ENCODE measurements at regions not wholly inside any gene's neighbourhood (a gene's known extent, or its start where the extent isn't known, plus 50 kb on each side); places are given as distances from the start of the nearest gene placed in this dataset.

DNA sequence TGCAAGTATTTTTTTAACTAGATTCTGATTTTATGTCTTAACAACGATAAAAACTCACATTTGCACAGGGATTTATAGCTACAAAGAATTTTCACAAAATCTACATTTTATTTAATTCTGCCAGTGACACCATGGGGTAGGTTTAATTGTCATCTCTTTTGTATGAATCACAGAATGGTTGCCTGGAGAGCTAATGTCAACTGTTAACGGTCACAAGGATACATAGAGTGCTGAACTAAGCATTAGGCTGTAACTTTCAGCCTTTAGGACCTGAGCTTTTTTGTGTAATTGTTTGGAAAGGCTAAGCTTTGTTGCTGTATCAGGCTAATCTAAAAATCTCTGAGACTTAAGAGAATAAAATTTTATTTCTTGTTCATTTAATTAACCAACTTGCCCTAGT lies 465.3 kb upstream of the TBX3 start:
- TF ChIP-seq POLR2A (IDR thresholded peaks at IDR 0.05; ENCODE audit: extremely low read depth, insufficient read length) (no peak), MYC (IDR thresholded peaks at IDR 0.05; ENCODE audit: low read depth, low read length) (no peak)
- TF ChIP-seq, protein P1, sequence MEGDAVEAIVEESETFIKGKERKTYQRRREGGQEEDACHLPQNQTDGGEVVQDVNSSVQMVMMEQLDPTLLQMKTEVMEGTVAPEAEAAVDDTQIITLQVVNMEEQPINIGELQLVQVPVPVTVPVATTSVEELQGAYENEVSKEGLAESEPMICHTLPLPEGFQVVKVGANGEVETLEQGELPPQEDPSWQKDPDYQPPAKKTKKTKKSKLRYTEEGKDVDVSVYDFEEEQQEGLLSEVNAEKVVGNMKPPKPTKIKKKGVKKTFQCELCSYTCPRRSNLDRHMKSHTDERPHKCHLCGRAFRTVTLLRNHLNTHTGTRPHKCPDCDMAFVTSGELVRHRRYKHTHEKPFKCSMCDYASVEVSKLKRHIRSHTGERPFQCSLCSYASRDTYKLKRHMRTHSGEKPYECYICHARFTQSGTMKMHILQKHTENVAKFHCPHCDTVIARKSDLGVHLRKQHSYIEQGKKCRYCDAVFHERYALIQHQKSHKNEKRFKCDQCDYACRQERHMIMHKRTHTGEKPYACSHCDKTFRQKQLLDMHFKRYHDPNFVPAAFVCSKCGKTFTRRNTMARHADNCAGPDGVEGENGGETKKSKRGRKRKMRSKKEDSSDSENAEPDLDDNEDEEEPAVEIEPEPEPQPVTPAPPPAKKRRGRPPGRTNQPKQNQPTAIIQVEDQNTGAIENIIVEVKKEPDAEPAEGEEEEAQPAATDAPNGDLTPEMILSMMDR (IDR thresholded peaks at IDR 0.05; ENCODE audit: low read depth, low read length): no peak
- TF ChIP-seq, protein P2, sequence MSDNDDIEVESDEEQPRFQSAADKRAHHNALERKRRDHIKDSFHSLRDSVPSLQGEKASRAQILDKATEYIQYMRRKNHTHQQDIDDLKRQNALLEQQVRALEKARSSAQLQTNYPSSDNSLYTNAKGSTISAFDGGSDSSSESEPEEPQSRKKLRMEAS (IDR thresholded peaks at IDR 0.05; ENCODE audit: low read depth, low read length): no peak
- H3K4me3 ChIP-seq (ENCODE audit: low read depth, low read length): no peak overlapping the region
- DNase-seq (ENCODE audit: low read depth): no peak

DNA sequence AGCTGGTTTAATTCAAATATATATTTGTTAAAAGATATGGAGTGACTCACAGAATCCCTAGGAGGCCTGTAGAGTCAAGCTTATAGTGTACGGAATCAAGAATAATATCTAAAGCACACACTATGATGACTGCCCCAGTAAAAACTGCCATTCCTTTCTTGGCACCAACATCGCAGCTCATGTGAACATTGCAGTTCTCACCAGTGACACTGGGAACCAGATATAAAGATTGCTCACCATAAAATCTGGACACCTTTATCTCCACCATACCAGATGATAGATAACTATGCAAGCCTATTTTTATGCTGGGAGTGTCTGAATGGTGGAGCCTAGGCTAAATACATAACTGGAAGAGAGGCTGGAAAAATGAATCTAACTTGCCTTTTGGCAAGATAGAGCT lies 463.9 kb upstream of the TBX3 start:
- TF ChIP-seq POLR2A (IDR thresholded peaks at IDR 0.05; ENCODE audit: extremely low read depth, insufficient read length) (no peak), MYC (IDR thresholded peaks at IDR 0.05; ENCODE audit: low read depth, low read length) (no peak)
- TF ChIP-seq, protein P2 (IDR thresholded peaks at IDR 0.05; ENCODE audit: low read depth, low read length): no peak
- TF ChIP-seq, protein P1 (IDR thresholded peaks at IDR 0.05; ENCODE audit: low read depth, low read length): no peak
- no peak for DNase-seq (ENCODE audit: low read depth)

DNA sequence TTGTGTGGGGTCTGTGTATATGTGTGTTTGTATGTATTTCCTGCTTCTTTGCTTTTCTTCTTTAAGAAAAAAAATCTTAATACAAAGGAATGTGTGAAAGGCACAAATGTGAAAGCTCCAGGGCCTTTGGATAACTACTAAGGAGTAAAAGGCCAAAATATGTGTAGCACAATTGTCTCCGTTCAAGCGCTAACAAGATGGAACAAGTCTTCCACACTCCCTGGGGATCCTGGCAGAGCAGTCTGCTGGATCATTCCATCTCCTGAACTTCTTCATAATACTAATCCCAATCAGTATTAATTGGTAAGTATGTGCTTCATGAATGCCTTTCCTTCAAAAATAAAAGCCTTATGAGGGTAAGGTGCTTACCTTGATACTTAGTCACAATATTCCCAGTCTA lies 462.5 kb upstream of the TBX3 start:
- no peak overlapping the region for H3K4me3 ChIP-seq (ENCODE audit: low read depth, low read length)
- no peak for TF ChIP-seq MYC (IDR thresholded peaks at IDR 0.05; ENCODE audit: low read depth, low read length)
- no peak for TF ChIP-seq POLR2A (IDR thresholded peaks at IDR 0.05; ENCODE audit: extremely low read depth, insufficient read length)
- TF ChIP-seq, protein P1 (IDR thresholded peaks at IDR 0.05; ENCODE audit: low read depth, low read length): no peak
- TF ChIP-seq, protein P2 (IDR thresholded peaks at IDR 0.05; ENCODE audit: low read depth, low read length): no peak
- no peak for DNase-seq (ENCODE audit: low read depth)

More for the DNA sequence above, 463.9 kb upstream of the TBX3 start:
- no peak overlapping the region for H3K4me3 ChIP-seq (ENCODE audit: low read depth, low read length)

DNA sequence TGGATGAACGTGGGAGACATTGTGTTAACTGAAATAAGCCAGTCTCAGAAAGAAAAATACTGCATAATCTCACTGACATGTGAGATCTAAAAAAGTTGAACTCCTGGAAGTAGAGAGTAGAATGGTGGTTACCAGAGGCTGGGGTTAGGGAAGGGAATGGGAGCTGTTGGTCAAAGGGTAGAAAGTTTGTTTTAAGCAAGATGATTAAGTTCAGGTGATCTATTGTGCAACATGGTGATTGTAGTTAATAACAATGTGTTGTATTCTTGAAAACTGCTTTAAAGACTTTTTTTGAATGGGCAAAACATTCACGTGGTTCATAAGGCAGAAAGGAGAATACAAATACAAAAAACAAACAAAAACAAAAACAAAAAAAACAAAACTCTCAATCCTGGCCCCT lies 460.4 kb upstream of the TBX3 start:
- TF ChIP-seq, protein P1 (IDR thresholded peaks at IDR 0.05; ENCODE audit: low read depth, low read length): no peak
- no peak for TF ChIP-seq POLR2A (IDR thresholded peaks at IDR 0.05; ENCODE audit: extremely low read depth, insufficient read length)
- no peak for TF ChIP-seq MYC (IDR thresholded peaks at IDR 0.05; ENCODE audit: low read depth, low read length)
- TF ChIP-seq, protein P2 (IDR thresholded peaks at IDR 0.05; ENCODE audit: low read depth, low read length): no peak
- DNase-seq (ENCODE audit: low read depth): no peak
- H3K4me3 ChIP-seq (ENCODE audit: low read depth, low read length): no peak overlapping the region

DNA sequence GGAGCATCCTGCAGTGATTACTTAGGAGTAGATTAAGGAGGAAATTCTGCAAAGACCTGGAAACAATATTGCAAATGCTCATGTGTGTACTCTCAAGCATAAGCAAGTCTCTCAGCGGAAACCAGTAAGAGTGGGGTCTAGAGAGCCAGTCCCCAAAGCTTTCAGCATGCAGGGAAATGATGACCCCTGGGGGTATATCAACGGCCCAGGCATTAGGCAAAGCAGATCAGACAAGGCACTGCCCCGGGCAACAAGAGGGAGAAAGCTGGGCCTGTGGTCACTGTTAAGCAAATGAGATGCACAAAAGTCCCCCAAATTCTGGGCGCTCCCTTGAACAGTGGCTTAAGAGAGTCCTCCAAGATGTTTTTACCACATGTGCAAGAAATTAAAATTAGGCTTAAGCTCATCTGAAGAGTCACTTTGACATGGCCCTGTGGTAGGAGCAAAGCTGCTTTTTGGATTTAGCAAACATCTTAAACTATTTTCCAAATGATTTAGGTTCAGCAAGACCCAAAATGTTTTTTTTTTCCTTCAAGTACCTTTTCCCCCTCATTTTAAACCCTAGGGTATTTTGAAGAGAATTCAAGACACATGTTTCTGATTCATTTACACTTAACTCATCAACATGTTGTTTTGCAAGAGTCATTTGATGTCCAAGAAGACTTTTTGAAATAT lies 457.1 kb upstream of the TBX3 start:
- H3K4me3 ChIP-seq (ENCODE audit: low read depth, low read length): no peak overlapping the region
- DNase-seq (ENCODE audit: low read depth): no peak

More for the DNA sequence above, 457.1 kb upstream of the TBX3 start:
- no peak for TF ChIP-seq POLR2A (IDR thresholded peaks at IDR 0.05; ENCODE audit: extremely low read depth, insufficient read length)
- TF ChIP-seq, protein P2 (IDR thresholded peaks at IDR 0.05; ENCODE audit: low read depth, low read length): no peak
- TF ChIP-seq, protein P1 (IDR thresholded peaks at IDR 0.05; ENCODE audit: low read depth, low read length): no peak
- no peak for TF ChIP-seq MYC (IDR thresholded peaks at IDR 0.05; ENCODE audit: low read depth, low read length)
